ENCODE measurements at regions not wholly inside any gene's neighbourhood (a gene's known extent, or its start where the extent isn't known, plus 50 kb on each side); places are given as distances from the start of the nearest gene placed in this dataset.

DNA sequence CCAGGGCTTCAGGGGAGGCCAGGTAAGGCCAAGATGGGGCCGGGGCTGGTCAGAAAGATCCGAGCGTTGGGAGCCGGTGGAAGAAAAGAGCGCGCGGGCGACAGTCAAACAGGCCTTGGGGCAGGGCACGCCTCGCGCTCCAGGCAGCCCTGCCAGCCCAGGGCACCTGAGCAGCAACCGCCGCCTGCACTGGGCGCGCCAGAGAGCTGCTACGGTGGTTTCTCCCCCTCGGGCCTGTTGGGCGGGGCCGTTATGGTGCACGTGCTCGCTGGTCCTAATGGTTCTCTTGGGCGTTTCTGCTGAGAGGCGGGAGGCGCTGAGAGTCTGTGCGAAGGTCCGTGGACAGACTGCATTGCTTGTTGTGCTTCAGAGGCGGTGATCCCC lies 787.4 kb downstream of the CDY1 start:
- DNase-seq = no peak

Data from CD4-positive, alpha-beta T cell treated with Interleukin-6 for 4 hours (primary cell).